ENCODE measurements at regions not wholly inside any gene's neighbourhood (a gene's known extent, or its start where the extent isn't known, plus 50 kb on each side); places are given as distances from the start of the nearest gene placed in this dataset.

DNA sequence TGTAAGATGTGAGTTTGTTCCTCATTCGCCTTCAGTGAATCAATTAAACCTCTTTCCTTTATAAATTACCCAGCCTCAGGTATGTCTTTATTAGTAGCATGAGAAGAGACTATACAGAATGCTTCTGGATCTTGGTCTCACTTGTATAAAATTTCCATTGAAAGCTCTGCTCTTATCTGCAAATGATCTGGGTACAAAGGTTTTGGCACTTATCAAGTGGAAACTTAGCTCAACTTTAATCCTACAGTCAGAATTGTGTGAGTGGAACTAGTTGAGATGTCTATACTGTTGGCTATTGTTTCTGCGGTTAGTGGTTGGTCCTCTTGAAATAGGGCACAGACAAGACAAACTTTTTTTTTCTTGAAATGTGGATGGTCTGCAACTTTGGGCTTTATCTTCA, 71.2 kb upstream of the CHORDC1 start:
- no peak for TF ChIP-seq EZH2 (IDR thresholded peaks at IDR 0.05; ENCODE audit: borderline replicate concordance, insufficient read depth, low read depth, low read length, poor library complexity, severe bottlenecking)
- no peak for TF ChIP-seq CTCF (IDR thresholded peaks at IDR 0.05)
